OCI-LY7 (cell line): ENCODE measurements at regions not wholly inside any gene's neighbourhood (a gene's known extent, or its start where the extent isn't known, plus 50 kb on each side); places are given as distances from the start of the nearest gene placed in this dataset.

Experiments
- EZH2phosphoT487 ChIP-seq: fragments of 200-600 bp; sonication (generic); IDR thresholded peaks from 2 replicates; pipeline ENCODE4 v1.6.1; 2018; ENCODE audit warnings: low read depth, borderline replicate concordance, mild to moderate bottlenecking, mixed run types, antibody characterized with exemption, low read length, moderate library complexity, mixed read lengths
- TF ChIP-seq, protein P1 (sequence below): fragments of 200-600 bp; sonication (generic); conservative IDR thresholded peaks from 2 replicates; pipeline ENCODE4 v1.5.1; 2014; ENCODE audit warnings: mild to moderate bottlenecking, antibody characterized with exemption, low read length, moderate library complexity, mixed read lengths

DNA sequence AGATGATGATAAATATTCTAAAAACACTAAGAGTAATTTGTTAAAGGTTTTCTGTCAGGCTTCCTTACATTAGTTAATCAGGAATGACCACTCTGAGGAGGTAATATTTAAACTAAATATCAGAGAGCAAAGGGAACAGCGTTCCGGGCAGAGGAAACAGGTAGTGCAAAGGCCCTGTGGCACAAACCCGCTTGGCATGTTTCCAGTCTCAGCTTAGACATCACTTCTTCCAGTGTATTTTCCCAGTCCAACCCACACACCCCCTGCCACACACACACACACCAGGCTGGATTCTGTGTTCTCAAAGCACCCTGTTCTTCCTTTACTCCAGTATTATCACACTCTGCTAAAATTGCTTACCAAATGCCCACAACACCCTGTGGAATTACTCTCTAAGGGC, 247.1 kb downstream of the RPS29 start:
- TF ChIP-seq, protein P1, sequence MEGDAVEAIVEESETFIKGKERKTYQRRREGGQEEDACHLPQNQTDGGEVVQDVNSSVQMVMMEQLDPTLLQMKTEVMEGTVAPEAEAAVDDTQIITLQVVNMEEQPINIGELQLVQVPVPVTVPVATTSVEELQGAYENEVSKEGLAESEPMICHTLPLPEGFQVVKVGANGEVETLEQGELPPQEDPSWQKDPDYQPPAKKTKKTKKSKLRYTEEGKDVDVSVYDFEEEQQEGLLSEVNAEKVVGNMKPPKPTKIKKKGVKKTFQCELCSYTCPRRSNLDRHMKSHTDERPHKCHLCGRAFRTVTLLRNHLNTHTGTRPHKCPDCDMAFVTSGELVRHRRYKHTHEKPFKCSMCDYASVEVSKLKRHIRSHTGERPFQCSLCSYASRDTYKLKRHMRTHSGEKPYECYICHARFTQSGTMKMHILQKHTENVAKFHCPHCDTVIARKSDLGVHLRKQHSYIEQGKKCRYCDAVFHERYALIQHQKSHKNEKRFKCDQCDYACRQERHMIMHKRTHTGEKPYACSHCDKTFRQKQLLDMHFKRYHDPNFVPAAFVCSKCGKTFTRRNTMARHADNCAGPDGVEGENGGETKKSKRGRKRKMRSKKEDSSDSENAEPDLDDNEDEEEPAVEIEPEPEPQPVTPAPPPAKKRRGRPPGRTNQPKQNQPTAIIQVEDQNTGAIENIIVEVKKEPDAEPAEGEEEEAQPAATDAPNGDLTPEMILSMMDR = no peak
- no peak for TF ChIP-seq EZH2phosphoT487
